GM12878 (cell line): ENCODE measurements at regions not wholly inside any gene's neighbourhood (a gene's known extent, or its start where the extent isn't known, plus 50 kb on each side); places are given as distances from the start of the nearest gene placed in this dataset.

Experiments
- BHLHE40 ChIP-seq, 2 experiments: fragments of 450-650 bp in 1 of 2; IDR thresholded peaks; 2 replicates each; pipeline ENCODE4 v1.6.1; 2011 to 2017; ENCODE audit warnings: low read depth in 2 of 2, borderline replicate concordance in 1 of 2, improper control_type of control experiment in 1 of 2, low read length in 1 of 2, mild to moderate bottlenecking in 1 of 2
- CHD2 ChIP-seq: IDR thresholded peaks from 2 replicates; pipeline ENCODE4 v1.6.1; 2011; ENCODE audit warnings: low read depth, low read length, improper control_type of control experiment, borderline replicate concordance
- CREB1 ChIP-seq: IDR thresholded peaks from 2 replicates; pipeline ENCODE4 v1.6.1; 2012; ENCODE audit warnings: low read depth, mild to moderate bottlenecking, inconsistent platforms
- EED ChIP-seq: sonication (generic); IDR thresholded peaks from 2 replicates; pipeline ENCODE4 v1.6.1; 2016; ENCODE audit warnings: antibody characterized with exemption, low read depth
- EP300 ChIP-seq, 2 experiments: fragments of 150-350 bp in 1 of 2; IDR thresholded peaks; 2 replicates each; pipeline ENCODE4 v1.6.1; 2011 to 2012; ENCODE audit warnings: low read depth in 2 of 2, low read length in 2 of 2, borderline replicate concordance in 1 of 2, improper control_type of control experiment in 1 of 2, inconsistent platforms in 1 of 2; ENCODE audit not compliant: control insufficient read depth in 1 of 2
- ESRRA ChIP-seq: IDR thresholded peaks from 2 replicates; pipeline ENCODE4 v1.6.1; 2012; ENCODE audit warnings: mild to moderate bottlenecking, low read length, improper control_type of control experiment
- IKZF1 ChIP-seq: fragments of 450-650 bp; conservative IDR thresholded peaks from 2 replicates; pipeline ENCODE4 v1.6.1; 2017; ENCODE audit warnings: antibody characterized with exemption, mild to moderate bottlenecking
- IKZF2 ChIP-seq, 2 experiments: fragments of 450-650 bp; IDR thresholded peaks; 2 replicates each; pipeline ENCODE4 v1.6.1; 2017; ENCODE audit warnings: mild to moderate bottlenecking in 2 of 2, moderate library complexity in 2 of 2
- MEF2B ChIP-seq: fragments of 450-650 bp; IDR thresholded peaks from 2 replicates; pipeline ENCODE4 v1.6.1; 2018; ENCODE audit warnings: mild to moderate bottlenecking, moderate library complexity; ENCODE audit not compliant: partially characterized antibody, poor library complexity, severe bottlenecking
- NBN ChIP-seq: fragments of 450-650 bp; IDR thresholded peaks from 2 replicates; pipeline ENCODE4 v1.6.1; 2016
- PML ChIP-seq: IDR thresholded peaks from 2 replicates; pipeline ENCODE4 v1.6.1; 2012; ENCODE audit warnings: low read length, inconsistent platforms
- POLR2AphosphoS5 ChIP-seq: IDR thresholded peaks from 2 replicates; pipeline ENCODE4 v1.6.1; 2011; ENCODE audit warnings: mild to moderate bottlenecking, low read length, inconsistent platforms
- RCOR1 ChIP-seq: conservative IDR thresholded peaks from 2 replicates; pipeline ENCODE4 v1.6.1; 2012; ENCODE audit warnings: low read depth, low read length, improper control_type of control experiment
- RUNX3 ChIP-seq: IDR thresholded peaks from 2 replicates; pipeline ENCODE4 v1.6.1; 2012; ENCODE audit warnings: low read length, inconsistent platforms
- SMAD5 ChIP-seq: IDR thresholded peaks from 2 replicates; pipeline ENCODE4 v1.6.1; 2016; ENCODE audit warnings: antibody characterized with exemption, low read depth
- SMARCA5 ChIP-seq: fragments of 450-650 bp; IDR thresholded peaks from 2 replicates; pipeline ENCODE4 v1.6.1; 2017; ENCODE audit warnings: mild to moderate bottlenecking
- TAF1 ChIP-seq: IDR thresholded peaks from 2 replicates; pipeline ENCODE4 v1.6.1; 2011; ENCODE audit warnings: mild to moderate bottlenecking, low read depth, low read length, borderline replicate concordance
- YBX1 ChIP-seq: fragments of 450-650 bp; IDR thresholded peaks from 2 replicates; pipeline ENCODE4 v1.6.1; 2016; ENCODE audit warnings: antibody characterized with exemption
- ZNF217 ChIP-seq: fragments of 450-650 bp; IDR thresholded peaks from 2 replicates; pipeline ENCODE4 v1.6.1; 2017; ENCODE audit warnings: antibody characterized with exemption, mild to moderate bottlenecking
- ZZZ3 ChIP-seq: IDR thresholded peaks from 2 replicates; pipeline ENCODE4 v1.6.1; 2011; ENCODE audit warnings: low read depth; ENCODE audit not compliant: control insufficient read depth, insufficient read length
- TF ChIP-seq, protein P1 (sequence below): IDR thresholded peaks from 2 replicates; pipeline ENCODE4 v1.6.1; 2011; ENCODE audit warnings: mild to moderate bottlenecking, low read depth, low read length, moderate library complexity; ENCODE audit not compliant: insufficient replicate concordance
- TF ChIP-seq, protein P2 (sequence below): fragments of 450-650 bp; IDR thresholded peaks from 2 replicates; pipeline ENCODE4 v1.6.1; 2016; ENCODE audit warnings: mild to moderate bottlenecking
- TF ChIP-seq, protein P3 (sequence below): IDR thresholded peaks from 2 replicates; pipeline ENCODE4 v1.6.1; 2012; ENCODE audit warnings: mild to moderate bottlenecking, low read depth, low read length
- TF ChIP-seq, protein P4 (sequence below): fragments of 450-650 bp; conservative IDR thresholded peaks from 2 replicates; pipeline ENCODE4 v1.6.1; 2017; ENCODE audit warnings: mild to moderate bottlenecking, moderate library complexity

DNA sequence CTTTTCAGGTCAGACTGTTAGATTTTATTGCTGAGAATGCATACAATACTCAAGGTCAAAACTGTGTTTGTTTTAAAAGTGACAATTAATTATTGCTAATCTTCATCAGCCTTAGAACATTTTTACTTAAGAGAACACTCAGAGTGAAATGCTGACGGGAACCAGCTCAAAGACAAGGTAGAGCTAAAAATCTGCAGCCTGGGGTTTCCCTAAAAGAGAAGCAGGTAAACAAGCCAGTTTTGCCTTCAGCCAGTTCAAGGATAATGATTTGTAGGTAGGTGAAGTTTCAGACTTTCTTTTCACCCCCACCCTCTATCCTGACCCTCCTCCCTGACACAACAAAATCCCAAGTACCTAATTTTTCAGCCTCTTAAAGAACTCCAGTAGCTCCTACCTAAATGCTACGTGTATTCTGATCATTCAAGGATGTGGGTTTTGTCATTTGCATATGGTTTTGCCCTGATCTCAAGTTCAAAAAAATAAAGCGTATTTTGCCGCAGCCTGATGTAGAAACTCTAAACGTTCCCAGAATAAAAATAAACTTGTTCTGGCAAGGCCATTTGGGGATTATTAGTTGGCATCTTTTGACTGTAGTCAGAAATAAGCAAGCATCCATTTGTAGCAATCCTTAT, 407.2 kb downstream of the EFNA5 start (continued):
- TF ChIP-seq, protein P1, sequence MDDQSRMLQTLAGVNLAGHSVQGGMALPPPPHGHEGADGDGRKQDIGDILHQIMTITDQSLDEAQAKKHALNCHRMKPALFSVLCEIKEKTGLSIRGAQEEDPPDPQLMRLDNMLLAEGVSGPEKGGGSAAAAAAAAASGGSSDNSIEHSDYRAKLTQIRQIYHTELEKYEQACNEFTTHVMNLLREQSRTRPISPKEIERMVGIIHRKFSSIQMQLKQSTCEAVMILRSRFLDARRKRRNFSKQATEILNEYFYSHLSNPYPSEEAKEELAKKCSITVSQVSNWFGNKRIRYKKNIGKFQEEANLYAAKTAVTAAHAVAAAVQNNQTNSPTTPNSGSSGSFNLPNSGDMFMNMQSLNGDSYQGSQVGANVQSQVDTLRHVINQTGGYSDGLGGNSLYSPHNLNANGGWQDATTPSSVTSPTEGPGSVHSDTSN = no peak
- no peak for TF ChIP-seq ESRRA
- TF ChIP-seq ZNF217 = peak; percentile 76
- TF ChIP-seq ZZZ3 = no peak
- TF ChIP-seq EP300 (IDR thresholded peaks at IDR 0.05; ENCODE audit: borderline replicate concordance in 1 of 2, control insufficient read depth in 1 of 2, low read depth in 2 of 2, low read length in 2 of 2) = peak in 1 of 2 experiments; percentile 65; a peak in 1 of 4 replicates
- TF ChIP-seq, protein P2, sequence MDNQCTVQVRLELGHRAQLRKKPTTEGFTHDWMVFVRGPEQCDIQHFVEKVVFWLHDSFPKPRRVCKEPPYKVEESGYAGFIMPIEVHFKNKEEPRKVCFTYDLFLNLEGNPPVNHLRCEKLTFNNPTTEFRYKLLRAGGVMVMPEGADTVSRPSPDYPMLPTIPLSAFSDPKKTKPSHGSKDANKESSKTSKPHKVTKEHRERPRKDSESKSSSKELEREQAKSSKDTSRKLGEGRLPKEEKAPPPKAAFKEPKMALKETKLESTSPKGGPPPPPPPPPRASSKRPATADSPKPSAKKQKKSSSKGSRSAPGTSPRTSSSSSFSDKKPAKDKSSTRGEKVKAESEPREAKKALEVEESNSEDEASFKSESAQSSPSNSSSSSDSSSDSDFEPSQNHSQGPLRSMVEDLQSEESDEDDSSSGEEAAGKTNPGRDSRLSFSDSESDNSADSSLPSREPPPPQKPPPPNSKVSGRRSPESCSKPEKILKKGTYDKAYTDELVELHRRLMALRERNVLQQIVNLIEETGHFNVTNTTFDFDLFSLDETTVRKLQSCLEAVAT = peak; percentile 60; the same call in 1 of the 2 replicates
- TF ChIP-seq POLR2AphosphoS5 = no peak
- peak; percentile 87 for TF ChIP-seq RUNX3
- TF ChIP-seq, protein P3, sequence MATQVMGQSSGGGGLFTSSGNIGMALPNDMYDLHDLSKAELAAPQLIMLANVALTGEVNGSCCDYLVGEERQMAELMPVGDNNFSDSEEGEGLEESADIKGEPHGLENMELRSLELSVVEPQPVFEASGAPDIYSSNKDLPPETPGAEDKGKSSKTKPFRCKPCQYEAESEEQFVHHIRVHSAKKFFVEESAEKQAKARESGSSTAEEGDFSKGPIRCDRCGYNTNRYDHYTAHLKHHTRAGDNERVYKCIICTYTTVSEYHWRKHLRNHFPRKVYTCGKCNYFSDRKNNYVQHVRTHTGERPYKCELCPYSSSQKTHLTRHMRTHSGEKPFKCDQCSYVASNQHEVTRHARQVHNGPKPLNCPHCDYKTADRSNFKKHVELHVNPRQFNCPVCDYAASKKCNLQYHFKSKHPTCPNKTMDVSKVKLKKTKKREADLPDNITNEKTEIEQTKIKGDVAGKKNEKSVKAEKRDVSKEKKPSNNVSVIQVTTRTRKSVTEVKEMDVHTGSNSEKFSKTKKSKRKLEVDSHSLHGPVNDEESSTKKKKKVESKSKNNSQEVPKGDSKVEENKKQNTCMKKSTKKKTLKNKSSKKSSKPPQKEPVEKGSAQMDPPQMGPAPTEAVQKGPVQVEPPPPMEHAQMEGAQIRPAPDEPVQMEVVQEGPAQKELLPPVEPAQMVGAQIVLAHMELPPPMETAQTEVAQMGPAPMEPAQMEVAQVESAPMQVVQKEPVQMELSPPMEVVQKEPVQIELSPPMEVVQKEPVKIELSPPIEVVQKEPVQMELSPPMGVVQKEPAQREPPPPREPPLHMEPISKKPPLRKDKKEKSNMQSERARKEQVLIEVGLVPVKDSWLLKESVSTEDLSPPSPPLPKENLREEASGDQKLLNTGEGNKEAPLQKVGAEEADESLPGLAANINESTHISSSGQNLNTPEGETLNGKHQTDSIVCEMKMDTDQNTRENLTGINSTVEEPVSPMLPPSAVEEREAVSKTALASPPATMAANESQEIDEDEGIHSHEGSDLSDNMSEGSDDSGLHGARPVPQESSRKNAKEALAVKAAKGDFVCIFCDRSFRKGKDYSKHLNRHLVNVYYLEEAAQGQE = no peak
- TF ChIP-seq SMAD5 = no peak
- TF ChIP-seq EED = no peak
- TF ChIP-seq CREB1 = no peak
- TF ChIP-seq NBN = 0 out of 2 replicates have a peak, but pooled peaks have one; percentile 43
- no peak for TF ChIP-seq TAF1
- peak; percentile 56 for TF ChIP-seq MEF2B
- no peak for TF ChIP-seq SMARCA5
- TF ChIP-seq PML = no peak
- TF ChIP-seq CHD2 = no peak
- peak; percentile 77 for TF ChIP-seq IKZF1
- TF ChIP-seq YBX1 = no peak
- TF ChIP-seq BHLHE40 (IDR thresholded peaks at IDR 0.05; ENCODE audit: borderline replicate concordance in 1 of 2, low read depth in 2 of 2, low read length in 1 of 2) = peak in 1 of 2 experiments; percentile 23; a peak in 1 of 4 replicates
- TF ChIP-seq RCOR1 = no peak
- TF ChIP-seq IKZF2 (IDR thresholded peaks at IDR 0.05) = peak; percentile 84 to 86
- TF ChIP-seq, protein P4, sequence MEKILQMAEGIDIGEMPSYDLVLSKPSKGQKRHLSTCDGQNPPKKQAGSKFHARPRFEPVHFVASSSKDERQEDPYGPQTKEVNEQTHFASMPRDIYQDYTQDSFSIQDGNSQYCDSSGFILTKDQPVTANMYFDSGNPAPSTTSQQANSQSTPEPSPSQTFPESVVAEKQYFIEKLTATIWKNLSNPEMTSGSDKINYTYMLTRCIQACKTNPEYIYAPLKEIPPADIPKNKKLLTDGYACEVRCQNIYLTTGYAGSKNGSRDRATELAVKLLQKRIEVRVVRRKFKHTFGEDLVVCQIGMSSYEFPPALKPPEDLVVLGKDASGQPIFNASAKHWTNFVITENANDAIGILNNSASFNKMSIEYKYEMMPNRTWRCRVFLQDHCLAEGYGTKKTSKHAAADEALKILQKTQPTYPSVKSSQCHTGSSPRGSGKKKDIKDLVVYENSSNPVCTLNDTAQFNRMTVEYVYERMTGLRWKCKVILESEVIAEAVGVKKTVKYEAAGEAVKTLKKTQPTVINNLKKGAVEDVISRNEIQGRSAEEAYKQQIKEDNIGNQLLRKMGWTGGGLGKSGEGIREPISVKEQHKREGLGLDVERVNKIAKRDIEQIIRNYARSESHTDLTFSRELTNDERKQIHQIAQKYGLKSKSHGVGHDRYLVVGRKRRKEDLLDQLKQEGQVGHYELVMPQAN = no peak
